A204.1 (cell line): ENCODE measurements at regions not wholly inside any gene's neighbourhood (a gene's known extent, or its start where the extent isn't known, plus 50 kb on each side); places are given as distances from the start of the nearest gene placed in this dataset.
"Not testable (repeated sequence)": the region's sequence is repeated elsewhere in the genome, so short reads cannot be mapped to it uniquely, and the experiment has no call there.

Experiments used
- FAIRE-seq: peaks from 2 replicates; lab custom pipeline; 2012; peaks lifted over from hg19 to GRCh38; lab: Jason Lieb, UNC

GRCh38 chr5:143908959-143909358 lies 97.0 kb downstream of the HMHB1 start:
- no peak for FAIRE-seq

- peak; percentile 30 for FAIRE-seq
Observed at GRCh38 chr5:143913008-143913752, 101.2 kb downstream of the HMHB1 start.

- FAIRE-seq: no peak
Observed at GRCh38 chr5:143914756-143915155, 102.8 kb downstream of the HMHB1 start.

GRCh38 chr5:143916451-143916850 lies 104.5 kb downstream of the HMHB1 start:
- FAIRE-seq: no peak

GRCh38 chr5:143918961-143919360 lies 107.0 kb downstream of the HMHB1 start:
- no peak for FAIRE-seq

GRCh38 chr5:143920772-143921171 lies 108.8 kb downstream of the HMHB1 start:
- FAIRE-seq: no peak

GRCh38 chr5:143921525-143922311 lies 109.8 kb downstream of the HMHB1 start:
- no peak for FAIRE-seq

- no peak for FAIRE-seq
Observed at GRCh38 chr5:143922718-143923117, 110.8 kb downstream of the HMHB1 start.

- no peak for FAIRE-seq
Observed at GRCh38 chr5:143923634-143924266, 111.8 kb downstream of the HMHB1 start.

GRCh38 chr5:143924311-143924978 lies 112.5 kb downstream of the HMHB1 start:
- no peak for FAIRE-seq

GRCh38 chr5:143924979-143925325 lies 113.0 kb downstream of the HMHB1 start:
- FAIRE-seq: not testable (repeated sequence)

- FAIRE-seq: no peak
Observed at GRCh38 chr5:143929486-143929885, 117.5 kb downstream of the HMHB1 start.

GRCh38 chr5:143930561-143930960 lies 118.6 kb downstream of the HMHB1 start:
- FAIRE-seq: no peak

GRCh38 chr5:143931476-143931875 lies 119.5 kb downstream of the HMHB1 start:
- FAIRE-seq: no peak

- no peak for FAIRE-seq
Observed at GRCh38 chr5:143931986-143932385, 120.0 kb downstream of the HMHB1 start.

- FAIRE-seq: no peak
Observed at GRCh38 chr5:143932584-143932983, 120.6 kb downstream of the HMHB1 start.

- no peak for FAIRE-seq
Observed at GRCh38 chr5:143933451-143933850, 121.5 kb downstream of the HMHB1 start.

GRCh38 chr5:143934821-143935220 lies 122.9 kb downstream of the HMHB1 start:
- FAIRE-seq: no peak

GRCh38 chr5:143938230-143938629 lies 126.3 kb downstream of the HMHB1 start:
- no peak for FAIRE-seq

GRCh38 chr5:143946837-143947236 lies 134.9 kb downstream of the HMHB1 start:
- FAIRE-seq: no peak

GRCh38 chr5:143947313-143947712 lies 135.4 kb downstream of the HMHB1 start:
- no peak for FAIRE-seq

- no peak for FAIRE-seq
Observed at GRCh38 chr5:143952809-143953208, 140.8 kb downstream of the HMHB1 start.

- FAIRE-seq: no peak
Observed at GRCh38 chr5:143953851-143954250, 141.9 kb downstream of the HMHB1 start.
